Superior temporal gyrus (tissue), 1 donor: ENCODE measurements at regions not wholly inside any gene's neighbourhood (a gene's known extent, or its start where the extent isn't known, plus 50 kb on each side); places are given as distances from the start of the nearest gene placed in this dataset.

Experiments used
- DNase-seq: peaks from one replicate; pipeline ENCODE4 v3.0.0-alpha.2; 2016; ENCODE audit errors: extremely low spot score

DNA sequence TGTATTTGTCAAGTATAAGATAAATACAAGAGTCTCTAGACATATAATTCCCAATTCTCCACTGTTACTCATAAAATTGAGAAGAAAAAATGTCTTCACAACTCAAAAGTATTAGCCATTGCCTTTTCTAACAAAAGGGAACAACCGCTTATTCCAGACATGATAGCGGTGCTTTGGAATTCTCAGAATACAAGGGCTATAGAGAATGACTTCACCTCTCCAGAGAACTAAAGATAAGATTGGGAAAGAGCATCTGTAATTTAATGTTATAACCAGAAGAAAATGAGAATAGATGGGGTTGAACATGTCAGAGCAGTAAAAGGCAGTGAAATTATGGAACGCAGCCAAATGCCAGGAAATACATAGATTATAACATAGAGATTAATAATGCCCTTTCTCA lies 730.8 kb downstream of the C6orf118 start:
- DNase-seq, result no peak

DNA sequence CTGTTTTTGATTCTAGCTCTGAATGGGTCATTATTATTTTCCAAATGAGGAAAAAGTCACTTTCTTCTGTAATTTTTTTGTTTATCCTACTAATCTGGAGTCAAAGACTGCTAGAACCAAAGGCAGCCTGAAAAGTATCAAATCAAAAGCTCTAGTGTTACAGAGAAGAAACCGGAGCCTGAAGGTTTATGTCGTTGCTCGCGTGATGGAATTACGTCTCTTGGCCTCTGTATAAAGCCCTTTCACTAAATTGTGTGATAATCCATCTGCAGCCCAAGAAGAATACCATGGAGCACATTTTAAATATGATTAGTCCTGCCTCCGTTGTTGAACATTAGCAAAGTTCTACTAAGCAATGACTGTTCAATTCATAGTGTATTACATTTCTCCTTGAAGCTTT lies 738.6 kb downstream of the C6orf118 start:
- DNase-seq, result no peak

DNA sequence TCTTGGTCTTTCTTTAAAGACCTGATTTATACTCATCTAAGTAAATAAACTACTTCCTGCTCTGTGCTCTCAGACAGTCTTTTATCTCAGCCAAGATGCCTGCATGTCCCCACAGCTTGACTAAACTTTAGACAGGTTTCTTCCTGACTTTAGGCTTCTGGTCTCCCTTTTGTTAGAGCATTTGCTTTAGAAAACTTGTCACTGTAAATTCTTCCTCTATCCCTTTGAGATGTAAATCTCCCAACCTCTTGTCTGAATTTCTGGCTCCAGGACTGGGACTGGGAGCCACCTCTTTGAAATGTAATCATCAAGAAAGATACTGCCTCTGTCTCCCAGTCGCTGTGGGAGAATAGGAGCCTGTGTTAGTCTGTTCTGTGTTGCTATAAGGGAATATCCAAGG lies 739.9 kb downstream of the C6orf118 start:
- no peak for DNase-seq

DNA sequence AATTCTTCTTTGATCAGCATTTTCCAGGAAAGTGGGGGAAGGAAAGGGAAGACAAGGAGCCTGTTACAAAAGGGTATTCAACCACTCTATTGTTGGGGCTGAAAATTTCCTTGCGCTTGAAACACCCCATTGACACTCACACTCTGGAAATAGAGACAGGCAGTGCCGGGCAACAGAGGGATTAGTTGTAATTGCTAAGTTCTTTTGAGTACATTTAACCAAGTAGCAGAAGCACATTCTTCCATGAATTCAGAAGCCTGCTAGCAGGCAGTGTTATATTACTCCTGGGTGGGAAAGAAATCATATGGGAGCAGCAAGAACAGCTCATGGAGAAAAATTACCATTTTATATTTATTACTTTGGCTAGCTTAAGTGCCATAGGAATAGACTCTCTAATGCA lies 745.5 kb downstream of the C6orf118 start:
- peak; percentile 61 for DNase-seq

- no peak for DNase-seq
Measured at GRCh38 chr6:164561656-164562055, 747.7 kb downstream of the C6orf118 start.

- DNase-seq, result peak; percentile 64
Measured at GRCh38 chr6:164554700-164555476, 754.5 kb downstream of the C6orf118 start.

DNA sequence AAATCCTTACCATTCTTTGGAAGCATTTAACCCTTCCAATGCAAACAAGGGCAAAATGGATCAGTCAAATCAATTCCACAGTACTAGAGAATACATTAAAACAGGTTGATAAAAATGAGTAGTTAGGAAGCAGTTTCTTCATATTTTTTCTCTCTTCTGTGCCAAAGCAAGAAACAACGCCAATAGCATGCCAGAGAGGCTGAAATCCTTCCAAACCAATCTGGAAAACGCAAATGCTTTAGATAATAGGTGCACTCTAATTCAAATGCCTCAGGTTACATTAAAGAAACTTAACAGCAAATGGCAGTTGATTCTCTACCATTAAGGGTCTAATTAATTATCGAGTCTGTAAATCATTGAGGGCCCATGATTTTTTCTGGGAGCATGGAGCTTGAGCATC lies 755.2 kb downstream of the C6orf118 start:
- DNase-seq, result peak; percentile 34

DNA sequence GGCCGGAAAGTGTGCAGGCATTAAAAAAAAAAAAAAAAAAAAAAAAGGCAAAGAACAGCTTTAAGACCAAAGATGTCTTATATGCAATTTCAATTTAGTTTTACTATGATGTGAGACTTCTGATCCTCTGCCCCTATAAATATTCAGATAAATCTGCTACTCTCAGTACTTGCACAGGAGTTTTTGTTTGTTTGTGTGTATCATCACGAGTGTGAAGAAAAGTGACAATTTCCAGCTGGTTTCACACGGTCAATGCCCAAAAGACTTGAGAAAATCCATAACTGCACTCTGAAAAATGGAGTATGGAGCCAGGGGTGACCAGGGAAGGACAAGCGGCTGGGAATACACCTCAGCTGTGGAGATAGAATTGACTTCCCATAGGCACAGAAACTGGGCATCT lies 757.7 kb downstream of the C6orf118 start:
- DNase-seq, result no peak

- no peak for DNase-seq
Measured at GRCh38 chr6:164547076-164547475, 762.3 kb downstream of the C6orf118 start.

DNA sequence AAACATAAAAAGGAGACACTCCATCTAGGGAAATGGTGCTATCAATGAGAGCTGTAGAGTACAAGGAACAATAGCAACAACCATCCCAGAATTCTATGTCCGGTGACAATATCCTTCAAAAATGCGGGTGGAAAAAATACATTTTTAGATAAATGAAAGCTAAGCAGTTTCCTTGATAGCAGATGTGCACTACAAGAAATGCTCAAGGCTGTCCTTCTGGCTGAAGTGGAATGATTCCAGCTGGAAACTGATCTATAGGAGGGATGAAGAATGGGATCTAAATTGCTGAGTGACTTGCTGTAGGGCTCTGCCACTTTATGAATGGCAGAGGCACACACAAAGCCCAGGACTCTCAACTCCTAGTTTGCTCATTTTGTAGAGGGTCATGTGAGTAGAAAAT lies 763.1 kb downstream of the C6orf118 start:
- DNase-seq, result no peak

DNA sequence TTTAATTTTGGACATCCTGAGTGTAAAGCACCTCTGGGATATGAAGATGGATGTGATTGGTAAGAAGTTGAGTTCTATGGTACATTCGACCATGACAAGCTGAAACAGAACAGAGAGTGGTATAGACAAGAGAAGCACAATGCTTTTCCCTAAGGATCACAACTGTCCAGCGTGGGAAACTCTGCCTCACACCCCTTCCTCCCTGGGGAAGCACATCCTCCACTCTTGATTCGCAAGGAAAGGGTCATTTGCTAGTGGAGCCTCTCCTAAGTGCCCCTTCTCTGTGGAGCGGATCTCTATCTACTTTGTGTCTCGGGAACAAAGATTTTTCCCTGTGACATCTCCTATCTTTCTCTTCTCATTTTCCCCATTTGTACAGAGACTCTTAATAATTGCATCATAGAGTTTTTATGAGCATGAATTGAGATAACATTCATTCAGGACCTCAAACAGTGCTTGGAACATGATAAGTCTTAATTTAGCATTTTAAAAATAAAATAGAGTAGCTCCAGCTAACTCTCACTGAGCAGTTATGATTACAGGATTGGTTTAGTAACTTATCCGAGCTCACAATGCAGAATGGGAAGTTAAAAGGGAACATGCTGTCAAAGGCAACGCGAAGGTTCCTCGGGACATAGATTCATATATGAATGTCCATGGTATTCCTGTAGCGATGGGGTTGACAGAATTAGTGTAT lies 775.2 kb downstream of the C6orf118 start:
- no peak for DNase-seq

DNA sequence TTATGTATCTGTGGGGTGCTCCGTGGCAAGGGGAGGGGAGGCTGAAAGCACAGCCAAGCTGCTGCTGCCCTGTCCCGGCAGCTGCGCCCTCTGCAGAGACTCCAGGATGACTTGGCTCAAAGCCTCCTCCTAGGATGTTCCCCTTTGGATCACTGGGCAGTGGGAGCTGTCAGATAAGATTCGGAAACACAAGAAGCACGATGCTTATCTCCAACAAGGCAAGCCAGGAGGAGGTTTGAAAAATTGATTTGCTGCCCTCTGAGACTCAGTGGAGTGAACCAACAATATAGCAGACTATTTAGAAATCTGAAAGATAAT lies 776.4 kb downstream of the C6orf118 start:
- DNase-seq, result no peak

DNA sequence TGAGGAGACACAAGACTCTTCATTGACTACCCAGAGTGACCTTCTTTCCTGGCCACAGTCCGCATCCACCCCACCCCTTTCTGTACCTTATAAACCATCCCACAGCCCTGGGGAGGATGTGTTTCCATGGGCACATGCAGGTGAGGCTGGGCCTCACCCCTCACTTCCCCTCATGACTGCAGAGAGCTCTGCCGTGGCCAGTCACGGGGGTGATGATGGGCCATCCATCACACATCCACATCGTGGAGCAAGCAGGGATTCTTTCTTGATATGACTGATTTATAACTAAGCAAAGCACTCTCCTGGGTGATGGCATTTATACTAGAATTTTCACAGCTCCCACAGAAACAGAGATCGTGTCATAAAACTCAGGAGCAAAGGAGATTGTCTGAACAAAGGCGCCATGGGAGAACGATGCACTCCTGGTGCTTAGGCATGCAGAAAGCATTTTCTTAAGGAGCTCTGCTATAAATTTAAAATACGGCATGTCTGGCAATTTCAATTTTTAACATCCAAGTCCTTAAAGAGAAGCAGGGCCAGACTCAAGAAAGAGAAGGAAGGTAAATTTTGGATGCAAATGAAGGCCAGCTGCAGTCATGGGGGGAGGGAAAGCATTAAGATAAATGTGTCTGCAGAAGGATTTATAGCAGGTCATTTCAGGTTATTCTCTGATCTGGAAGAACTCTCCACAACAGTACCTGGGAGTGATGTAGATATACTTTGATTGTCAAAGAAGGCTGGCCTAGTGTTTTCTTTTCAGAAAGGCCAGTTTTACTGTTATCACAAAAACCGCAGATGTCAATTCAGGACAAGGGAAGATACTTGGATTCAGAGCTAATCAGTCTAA lies 777.0 kb downstream of the C6orf118 start:
- DNase-seq, result no peak

GRCh38 chr6:164531736-164532135 lies 777.7 kb downstream of the C6orf118 start:
- no peak for DNase-seq

- no peak for DNase-seq
Measured at GRCh38 chr6:164528539-164528938, 780.9 kb downstream of the C6orf118 start.

DNA sequence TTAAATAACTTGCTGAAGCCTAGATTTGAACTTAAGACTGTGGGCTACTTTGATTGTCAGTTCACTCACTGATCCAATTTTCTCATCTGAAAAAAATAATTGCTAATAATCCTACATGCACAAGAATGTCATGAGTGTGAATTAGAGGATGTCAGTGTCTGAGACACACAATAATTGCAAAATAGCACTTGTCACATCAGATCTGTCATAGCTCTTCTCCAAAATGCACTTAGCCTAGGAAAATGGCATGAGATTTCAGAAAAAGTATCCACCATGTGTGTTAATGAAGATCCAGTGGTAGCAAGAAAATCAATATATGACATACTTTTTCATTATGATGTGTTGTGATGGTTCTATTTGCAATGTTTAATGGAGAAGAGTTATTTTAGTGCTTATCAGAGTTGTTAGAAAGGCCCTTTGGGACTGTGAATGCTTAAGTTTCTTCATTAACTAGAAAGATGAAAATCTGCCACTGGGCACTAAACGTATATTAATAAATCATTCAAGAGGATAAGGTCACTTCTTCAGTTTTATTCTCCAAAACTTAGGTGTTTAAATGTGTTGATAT lies 786.2 kb downstream of the C6orf118 start:
- no peak for DNase-seq

GRCh38 chr6:164520916-164521315 lies 788.5 kb downstream of the C6orf118 start:
- no peak for DNase-seq

DNA sequence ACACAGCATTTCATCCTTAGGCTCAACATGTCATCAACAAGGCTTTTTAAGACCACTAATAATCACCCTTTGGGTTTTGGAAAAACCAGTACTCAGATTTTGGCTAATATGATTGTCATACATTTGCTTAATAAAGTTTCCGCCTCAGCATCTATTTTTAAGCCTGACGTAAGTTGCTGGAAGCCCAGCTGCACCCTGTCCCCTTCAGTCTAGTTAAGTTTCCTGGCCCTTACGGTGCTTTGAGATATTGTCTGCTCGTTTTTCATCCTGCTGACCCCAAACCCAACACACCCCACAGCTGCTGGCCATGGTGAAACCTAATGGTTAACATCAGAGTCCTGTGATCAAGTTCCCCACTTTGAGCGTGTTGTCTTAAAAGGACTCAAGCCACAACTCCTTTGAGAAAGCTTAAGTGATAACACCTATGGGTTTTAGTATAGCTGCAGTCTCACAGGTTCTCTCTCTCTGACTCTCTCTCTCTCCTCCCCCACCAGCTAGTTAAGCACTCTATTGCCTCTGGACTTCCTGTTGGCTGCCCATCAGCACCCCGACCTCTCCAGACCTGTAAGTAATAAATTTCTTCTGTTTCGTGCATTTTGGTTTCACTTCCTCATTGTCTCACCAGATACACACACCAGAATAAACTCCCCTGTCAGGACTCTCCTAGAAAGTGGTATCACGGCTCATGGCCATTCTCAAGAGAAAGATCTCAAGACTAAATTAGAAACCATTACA lies 802.0 kb downstream of the C6orf118 start:
- no peak for DNase-seq

DNA sequence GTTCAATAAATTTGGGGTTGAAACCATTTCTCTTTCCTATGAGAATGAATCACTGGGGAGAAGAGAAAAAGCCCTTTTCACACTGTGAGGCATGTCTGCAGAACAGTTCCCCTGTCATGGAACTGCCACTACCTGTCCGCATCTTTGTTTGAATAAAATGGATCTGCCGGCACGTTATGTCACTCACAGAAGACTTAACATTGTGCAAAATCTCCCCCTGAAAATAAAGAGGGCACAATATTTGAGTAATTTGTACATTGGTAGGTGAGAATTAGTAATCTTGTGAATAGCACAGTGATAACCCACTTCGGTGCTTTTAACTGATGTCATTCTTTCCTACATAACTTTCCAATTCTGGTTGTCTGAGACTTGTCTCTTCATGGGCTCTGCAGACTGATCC lies 804.0 kb downstream of the C6orf118 start:
- no peak for DNase-seq

- no peak for DNase-seq
Measured at GRCh38 chr6:164502833-164503232, 806.6 kb downstream of the C6orf118 start.

DNA sequence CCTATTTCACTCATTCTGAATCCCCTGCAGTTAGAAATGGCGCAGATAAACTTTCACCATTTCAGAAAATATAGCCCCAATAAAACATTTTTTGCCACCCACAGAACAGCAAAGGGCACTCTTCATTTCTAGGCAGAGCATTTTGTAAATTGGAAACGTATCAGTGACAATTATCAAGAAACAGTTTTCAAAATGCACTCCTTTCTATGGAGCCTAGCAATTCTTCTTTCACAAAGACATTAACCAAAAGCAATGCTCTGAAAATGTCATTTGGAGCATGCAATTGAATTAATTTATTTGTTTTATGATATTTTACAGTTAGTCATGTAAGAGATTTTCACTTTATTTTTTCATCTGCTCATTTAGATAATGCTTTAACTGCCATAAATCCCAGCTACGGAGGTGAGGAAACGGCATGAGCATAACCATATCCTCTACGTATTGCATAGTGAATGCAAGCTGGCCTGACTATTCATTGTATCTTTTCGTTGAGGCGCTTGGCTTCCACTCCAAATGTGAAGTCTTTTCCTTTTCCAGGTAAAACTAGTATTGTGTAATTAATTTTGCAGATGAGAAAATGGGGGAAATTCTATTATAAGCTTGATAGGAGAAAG lies 813.4 kb downstream of the C6orf118 start:
- no peak for DNase-seq
